ENCODE measurements at regions not wholly inside any gene's neighbourhood (a gene's known extent, or its start where the extent isn't known, plus 50 kb on each side); places are given as distances from the start of the nearest gene placed in this dataset.

- no peak for DNase-seq
Measured at GRCh38 chr6:54646069-54646950, 200.3 kb upstream of the FAM83B start.

GRCh38 chr6:54646951-54647664 is 199.5 kb upstream of the FAM83B start:
- no peak for DNase-seq

GRCh38 chr6:54654381-54654780 is 192.2 kb upstream of the FAM83B start:
- no peak for DNase-seq

- no peak for DNase-seq
Measured at GRCh38 chr6:54655162-54655561, 191.4 kb upstream of the FAM83B start.

GRCh38 chr6:54665278-54665677 is 181.3 kb upstream of the FAM83B start:
- no peak for DNase-seq

GRCh38 chr6:54680531-54680930 is 166.0 kb upstream of the FAM83B start:
- DNase-seq = no peak

- DNase-seq = no peak
Measured at GRCh38 chr6:54681267-54681666, 165.3 kb upstream of the FAM83B start.

- no peak for DNase-seq
Measured at GRCh38 chr6:54681987-54682386, 164.6 kb upstream of the FAM83B start.

GRCh38 chr6:54689620-54690019 is 157.0 kb upstream of the FAM83B start:
- DNase-seq = no peak

GRCh38 chr6:54690596-54690995 is 156.0 kb upstream of the FAM83B start:
- no peak for DNase-seq

- DNase-seq = no peak
Measured at GRCh38 chr6:54694928-54695532, 151.5 kb upstream of the FAM83B start.

- DNase-seq = no peak
Measured at GRCh38 chr6:54695815-54696214, 150.8 kb upstream of the FAM83B start.

- no peak for DNase-seq
Measured at GRCh38 chr6:54697424-54697823, 149.1 kb upstream of the FAM83B start.

GRCh38 chr6:54698974-54699373 is 147.6 kb upstream of the FAM83B start:
- DNase-seq = no peak

- no peak for DNase-seq
Measured at GRCh38 chr6:54700158-54700557, 146.4 kb upstream of the FAM83B start.

- no peak for DNase-seq
Measured at GRCh38 chr6:54702772-54703171, 143.8 kb upstream of the FAM83B start.

- no peak for DNase-seq
Measured at GRCh38 chr6:54706391-54706790, 140.2 kb upstream of the FAM83B start.

GRCh38 chr6:54706844-54707605 is 139.5 kb upstream of the FAM83B start:
- no peak for DNase-seq

GRCh38 chr6:54710456-54710855 is 136.1 kb upstream of the FAM83B start:
- DNase-seq = no peak

GRCh38 chr6:54716010-54716409 is 130.6 kb upstream of the FAM83B start:
- DNase-seq = no peak

GRCh38 chr6:54716877-54717276 is 129.7 kb upstream of the FAM83B start:
- DNase-seq = no peak

- DNase-seq = peak; percentile 27
Measured at GRCh38 chr6:54717849-54718455, 128.6 kb upstream of the FAM83B start.
